ENCODE measurements at regions not wholly inside any gene's neighbourhood (a gene's known extent, or its start where the extent isn't known, plus 50 kb on each side); places are given as distances from the start of the nearest gene placed in this dataset.
A peak's percentile ranks its signal among the peaks of the same experiment; 100 is the strongest.

DNA sequence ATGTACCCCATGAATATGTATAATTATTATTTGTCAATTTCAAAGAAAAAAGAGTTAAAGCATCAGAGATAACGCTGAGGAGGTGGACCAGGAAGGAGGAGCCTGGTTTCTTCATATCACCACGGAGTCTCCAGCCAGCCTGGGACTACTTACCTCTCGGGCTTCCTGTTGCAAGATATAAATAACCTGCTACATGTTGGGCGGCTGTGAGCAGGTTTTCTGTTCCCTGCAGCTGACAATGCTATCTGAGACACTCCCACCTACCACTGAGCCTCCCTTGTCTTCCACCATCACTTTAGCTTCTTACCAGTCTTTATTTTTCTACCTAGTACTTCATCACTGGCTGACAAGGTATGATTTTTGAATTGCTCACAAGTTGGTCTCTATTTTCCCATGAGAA is 102.7 kb upstream of the CPEB4 start:
- no peak overlapping the region for H3K4me3 ChIP-seq (replicated peaks; ENCODE audit: low read depth, low read length)
- no peak for DNase-seq (ENCODE audit: extremely low read depth, low read depth)
- TF ChIP-seq, protein P1, sequence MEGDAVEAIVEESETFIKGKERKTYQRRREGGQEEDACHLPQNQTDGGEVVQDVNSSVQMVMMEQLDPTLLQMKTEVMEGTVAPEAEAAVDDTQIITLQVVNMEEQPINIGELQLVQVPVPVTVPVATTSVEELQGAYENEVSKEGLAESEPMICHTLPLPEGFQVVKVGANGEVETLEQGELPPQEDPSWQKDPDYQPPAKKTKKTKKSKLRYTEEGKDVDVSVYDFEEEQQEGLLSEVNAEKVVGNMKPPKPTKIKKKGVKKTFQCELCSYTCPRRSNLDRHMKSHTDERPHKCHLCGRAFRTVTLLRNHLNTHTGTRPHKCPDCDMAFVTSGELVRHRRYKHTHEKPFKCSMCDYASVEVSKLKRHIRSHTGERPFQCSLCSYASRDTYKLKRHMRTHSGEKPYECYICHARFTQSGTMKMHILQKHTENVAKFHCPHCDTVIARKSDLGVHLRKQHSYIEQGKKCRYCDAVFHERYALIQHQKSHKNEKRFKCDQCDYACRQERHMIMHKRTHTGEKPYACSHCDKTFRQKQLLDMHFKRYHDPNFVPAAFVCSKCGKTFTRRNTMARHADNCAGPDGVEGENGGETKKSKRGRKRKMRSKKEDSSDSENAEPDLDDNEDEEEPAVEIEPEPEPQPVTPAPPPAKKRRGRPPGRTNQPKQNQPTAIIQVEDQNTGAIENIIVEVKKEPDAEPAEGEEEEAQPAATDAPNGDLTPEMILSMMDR (IDR thresholded peaks at IDR 0.05; ENCODE audit: low read depth, low read length, missing control alignments): no peak

DNA sequence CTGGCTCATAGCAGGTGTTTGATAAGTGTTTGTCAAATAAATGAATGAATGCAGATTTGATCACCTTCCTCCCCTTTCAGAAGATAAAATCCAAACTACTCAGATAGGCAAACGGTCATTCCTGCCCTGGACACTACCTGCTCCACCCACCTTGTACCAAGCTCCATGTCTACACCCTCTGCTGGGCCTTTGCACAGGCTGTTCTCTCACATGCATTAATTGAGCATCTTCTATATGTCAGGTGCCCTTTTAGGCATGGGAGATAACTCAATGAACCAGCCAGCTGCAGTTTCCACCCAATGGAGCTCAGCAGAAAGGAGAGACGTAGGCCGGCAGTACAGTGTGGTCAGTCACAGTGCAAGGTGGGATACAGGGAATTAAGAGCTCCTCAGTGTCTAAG is 102.3 kb upstream of the CPEB4 start:
- DNase-seq (ENCODE audit: extremely low read depth, low read depth): no peak
- H3K4me3 ChIP-seq (replicated peaks; ENCODE audit: low read depth, low read length): no peak overlapping the region
- TF ChIP-seq, protein P1 (IDR thresholded peaks at IDR 0.05; ENCODE audit: low read depth, low read length, missing control alignments): no peak

DNA sequence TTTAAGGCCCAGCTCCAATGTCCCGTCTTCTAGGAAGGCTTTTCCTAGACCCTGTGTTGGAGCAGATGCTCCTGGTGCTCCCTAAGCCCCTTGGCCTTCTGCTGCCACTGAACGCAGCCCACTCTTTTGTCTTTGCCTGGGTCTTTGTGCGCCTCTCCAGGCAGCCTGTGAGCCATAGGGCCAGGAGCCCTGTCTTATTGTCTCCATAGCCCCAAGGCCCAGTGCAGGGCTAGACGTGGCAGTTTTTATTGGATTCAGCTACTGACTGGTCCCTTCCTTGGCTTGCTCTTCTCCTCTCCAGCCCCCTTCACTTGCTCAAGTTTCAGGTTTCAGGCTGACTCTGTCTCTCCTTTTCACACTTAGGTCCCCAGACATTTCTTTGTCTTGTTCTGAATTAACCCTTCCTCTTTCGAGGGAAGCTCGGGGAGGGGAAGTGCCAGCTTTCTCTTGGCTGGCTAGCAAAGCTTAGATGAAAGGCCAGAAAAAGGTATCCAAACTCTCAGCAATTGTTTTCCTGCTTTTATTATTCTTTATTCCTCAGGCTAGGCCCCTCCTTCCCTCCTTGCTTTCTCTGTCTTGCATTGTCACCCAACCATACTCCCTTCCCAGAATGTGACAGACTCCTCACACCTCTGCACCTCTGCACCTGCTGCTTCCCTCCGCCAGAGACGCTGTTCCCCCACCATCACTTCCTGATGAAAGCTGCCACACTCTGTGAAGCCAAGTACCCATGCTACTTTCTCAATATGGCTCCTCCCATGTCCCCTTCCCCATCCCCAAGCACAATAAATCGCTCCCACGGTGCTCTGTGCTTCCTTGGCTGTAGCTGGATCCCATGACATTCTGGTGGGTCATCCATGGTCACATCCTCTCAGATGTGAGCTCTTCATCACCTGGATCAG is 101.6 kb upstream of the CPEB4 start:
- TF ChIP-seq, protein P1 (IDR thresholded peaks at IDR 0.05; ENCODE audit: low read depth, low read length, missing control alignments): no peak
- no peak for DNase-seq (ENCODE audit: extremely low read depth, low read depth)
- no peak overlapping the region for H3K4me3 ChIP-seq (replicated peaks; ENCODE audit: low read depth, low read length)

DNA sequence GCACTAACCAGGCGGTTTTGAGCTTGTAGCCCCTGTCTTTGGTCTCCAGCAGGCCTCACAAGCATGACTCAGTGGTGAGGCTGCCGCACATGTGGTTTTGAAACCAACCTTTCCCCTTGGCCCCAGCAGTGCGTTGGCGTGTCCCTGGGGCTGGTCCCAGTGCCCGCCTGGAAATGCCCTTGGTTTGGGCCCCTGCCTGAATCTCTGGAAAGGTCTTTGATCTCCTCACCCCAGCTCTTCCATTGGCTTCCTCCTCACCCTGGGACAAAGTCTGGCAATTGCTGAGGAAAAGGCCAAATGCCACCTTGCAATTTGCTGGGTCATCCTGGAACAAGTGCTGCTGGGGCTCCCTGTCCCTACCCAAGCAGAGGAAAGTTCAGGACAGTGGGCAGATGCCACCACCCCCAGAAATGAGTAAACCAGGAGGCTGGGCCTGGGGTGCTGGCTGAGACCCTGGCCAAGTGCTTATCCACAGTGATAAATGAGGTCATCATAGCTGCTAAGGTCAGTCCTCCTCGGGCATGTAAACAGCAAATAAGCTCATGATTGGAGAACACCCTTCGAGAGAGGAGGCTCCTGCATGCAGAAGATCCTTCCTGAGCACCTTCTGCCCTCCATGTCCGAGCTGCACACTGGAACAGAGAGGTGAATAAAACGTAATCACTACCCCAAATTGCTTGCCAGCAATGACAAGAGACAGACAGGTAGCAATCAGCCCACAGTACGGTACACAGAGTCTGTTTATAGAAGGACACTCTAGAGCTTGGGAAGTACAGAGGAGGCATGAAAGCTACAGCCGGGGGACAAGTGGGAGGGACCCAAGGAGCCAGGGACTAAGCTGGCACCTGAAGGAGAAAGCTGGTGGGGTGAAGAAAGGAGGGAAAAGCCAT is 98.9 kb upstream of the CPEB4 start:
- TF ChIP-seq, protein P1 (IDR thresholded peaks at IDR 0.05; ENCODE audit: low read depth, low read length, missing control alignments): no peak
- peak; percentile 20 for DNase-seq (ENCODE audit: extremely low read depth, low read depth)
- no peak overlapping the region for H3K4me3 ChIP-seq (replicated peaks; ENCODE audit: low read depth, low read length)

DNA sequence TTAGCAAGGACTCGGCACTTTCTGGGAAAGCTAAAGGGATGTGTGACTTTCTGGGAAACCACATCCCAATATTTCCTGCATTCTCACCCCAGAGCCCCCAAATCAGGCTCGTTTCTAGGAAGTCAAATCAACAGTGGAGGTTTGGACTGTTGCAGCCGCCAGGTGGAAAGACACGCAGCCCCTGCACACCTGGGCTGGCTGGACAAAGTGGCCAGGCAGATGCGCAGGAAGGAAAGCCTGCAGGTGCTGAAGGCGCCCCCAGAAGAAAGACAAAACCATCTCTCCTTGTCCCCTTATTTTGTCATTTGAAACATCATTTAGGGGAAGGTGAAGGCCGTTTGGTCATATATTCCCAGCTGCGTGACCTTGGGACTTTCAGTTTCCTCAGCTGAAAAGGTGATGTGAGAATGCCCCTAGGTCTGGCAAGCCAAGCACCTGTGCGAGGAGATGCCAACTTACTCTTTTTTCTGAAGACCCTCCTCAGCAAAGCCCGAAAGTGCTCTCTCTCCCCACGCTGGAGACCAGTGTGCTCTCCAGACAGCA is 97.9 kb upstream of the CPEB4 start:
- TF ChIP-seq, protein P1 (IDR thresholded peaks at IDR 0.05; ENCODE audit: low read depth, low read length, missing control alignments): no peak
- DNase-seq (ENCODE audit: extremely low read depth, low read depth): no peak
- H3K4me3 ChIP-seq (replicated peaks; ENCODE audit: low read depth, low read length): no peak overlapping the region

DNA sequence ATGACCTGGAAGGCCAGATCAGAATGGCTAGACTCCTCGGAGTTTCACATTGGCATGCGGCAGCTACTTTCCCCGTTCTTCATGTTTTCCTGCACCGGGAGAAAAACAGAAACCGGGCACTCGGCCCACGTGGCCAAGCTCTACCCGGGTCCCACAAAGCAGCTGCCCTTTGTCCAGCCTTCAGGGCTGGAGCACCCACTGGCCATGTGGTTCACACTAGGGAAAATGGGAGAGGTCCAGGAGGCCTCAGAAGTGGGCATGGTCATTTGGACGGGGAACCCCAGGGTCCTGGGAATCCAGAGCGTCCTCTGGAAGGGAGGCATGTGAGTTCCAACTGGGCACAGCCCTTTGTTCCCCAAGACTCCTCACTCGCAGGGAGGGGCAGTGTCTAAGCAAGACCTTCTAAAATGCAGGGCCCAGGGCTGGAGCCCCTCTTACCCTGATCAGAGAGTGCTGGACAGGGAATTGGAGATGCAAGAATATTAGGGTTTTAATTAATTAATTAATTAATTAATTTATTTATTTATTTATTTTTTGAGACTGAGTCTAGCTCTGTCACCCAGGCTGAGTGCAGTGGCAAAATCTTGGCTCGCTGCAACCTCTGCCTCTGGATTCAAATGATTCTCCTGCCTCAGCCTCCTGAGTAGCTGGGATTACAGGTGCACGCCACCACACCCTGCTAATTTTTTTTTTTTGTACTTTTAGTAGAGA is 97.2 kb upstream of the CPEB4 start:
- no peak overlapping the region for H3K4me3 ChIP-seq (replicated peaks; ENCODE audit: low read depth, low read length)
- TF ChIP-seq, protein P1 (IDR thresholded peaks at IDR 0.05; ENCODE audit: low read depth, low read length, missing control alignments): no peak
- no peak for DNase-seq (ENCODE audit: extremely low read depth, low read depth)

Measured in HFF-Myc (cell line).